Neural progenitor cell (in vitro differentiated cells): ENCODE measurements at regions not wholly inside any gene's neighbourhood (a gene's known extent, or its start where the extent isn't known, plus 50 kb on each side); places are given as distances from the start of the nearest gene placed in this dataset.

ENCODE experiments used
- DNase-seq: peaks from one replicate; pipeline ENCODE4 v3.0.0-alpha.2; 2016; ENCODE audit warnings: low spot score
- H2AFZ ChIP-seq: fragments of 200-600 bp; sonication (generic); replicated peaks from 2 replicates; pipeline ENCODE4 v1.6.1; 2016; ENCODE audit warnings: antibody characterized with exemption
- H3F3A ChIP-seq: fragments of 200-600 bp; sonication (generic); 2 replicates; pipeline ENCODE4 v1.6.1; 2016; ENCODE audit warnings: antibody characterized with exemption, low read depth
- H3K27ac ChIP-seq: fragments of 200-600 bp; sonication (generic); 2 replicates; pipeline ENCODE4 v1.5.1; 2016; ENCODE audit warnings: mild to moderate bottlenecking
- H3K27me3 ChIP-seq: fragments of 200-600 bp; sonication (generic); 2 replicates; pipeline ENCODE4 v1.6.1; 2016; ENCODE audit warnings: mild to moderate bottlenecking, moderate library complexity
- H3K36me3 ChIP-seq: fragments of 200-600 bp; sonication (generic); 2 replicates; pipeline ENCODE4 v1.5.1; 2016
- H3K4me1 ChIP-seq: fragments of 200-600 bp; sonication (generic); 2 replicates; pipeline ENCODE4 v1.6.1; 2016; ENCODE audit warnings: mixed run types
- H3K4me2 ChIP-seq: fragments of 200-600 bp; sonication (generic); 2 replicates; pipeline ENCODE4 v1.6.1; 2016
- H3K4me3 ChIP-seq: fragments of 200-600 bp; sonication (generic); 2 replicates; pipeline ENCODE4 v1.5.1; 2016
- H3K79me2 ChIP-seq: fragments of 200-600 bp; sonication (generic); 2 replicates; pipeline ENCODE4 v1.6.1; 2016; ENCODE audit warnings: low read depth
- H3K9ac ChIP-seq: fragments of 200-600 bp; sonication (generic); 2 replicates; pipeline ENCODE4 v1.6.1; 2016
- H3K9me3 ChIP-seq: fragments of 200-600 bp; sonication (generic); 2 replicates; pipeline ENCODE4 v1.5.1; 2016; ENCODE audit warnings: low read depth
- H4K20me1 ChIP-seq: fragments of 200-600 bp; sonication (generic); 2 replicates; pipeline ENCODE4 v1.6.1; 2016; ENCODE audit warnings: low read depth
- H3K27ac Mint-ChIP-seq: 3 replicates; pipeline ENCODE4 v1.8.0; 2021; ENCODE audit warnings: mixed read lengths
- H3K27me3 Mint-ChIP-seq: 2 replicates; pipeline ENCODE4 v1.8.0; 2022; ENCODE audit warnings: low read depth, mild to moderate bottlenecking, inconsistent platforms, moderate library complexity, mixed read lengths; ENCODE audit not compliant: insufficient read depth
- H3K36me3 Mint-ChIP-seq: 3 replicates; pipeline ENCODE4 v1.8.0; 2021; ENCODE audit warnings: mixed read lengths
- H3K4me1 Mint-ChIP-seq: 3 replicates; pipeline ENCODE4 v1.8.0; 2021; ENCODE audit warnings: mixed read lengths
- H3K4me3 Mint-ChIP-seq: 3 replicates; pipeline ENCODE4 v1.8.0; 2021; ENCODE audit warnings: mild to moderate bottlenecking, moderate library complexity, mixed read lengths
- H3K9me3 Mint-ChIP-seq: 3 replicates; pipeline ENCODE4 v1.8.0; 2020; ENCODE audit warnings: mixed read lengths
- EZH2 ChIP-seq: fragments of 200-600 bp; sonication (generic); IDR thresholded peaks from 2 replicates; pipeline ENCODE4 v1.6.1; 2017; ENCODE audit warnings: antibody characterized with exemption, mild to moderate bottlenecking, moderate library complexity
- EZH2phosphoT487 ChIP-seq: fragments of 200-600 bp; sonication (generic); IDR thresholded peaks from 2 replicates; pipeline ENCODE4 v1.6.1; 2017; ENCODE audit warnings: antibody characterized with exemption
- TF ChIP-seq, protein P1 (sequence below): fragments of 200-600 bp; sonication (generic); IDR thresholded peaks from 2 replicates; pipeline ENCODE4 v1.5.1; 2017; ENCODE audit warnings: antibody characterized with exemption, mild to moderate bottlenecking

DNA sequence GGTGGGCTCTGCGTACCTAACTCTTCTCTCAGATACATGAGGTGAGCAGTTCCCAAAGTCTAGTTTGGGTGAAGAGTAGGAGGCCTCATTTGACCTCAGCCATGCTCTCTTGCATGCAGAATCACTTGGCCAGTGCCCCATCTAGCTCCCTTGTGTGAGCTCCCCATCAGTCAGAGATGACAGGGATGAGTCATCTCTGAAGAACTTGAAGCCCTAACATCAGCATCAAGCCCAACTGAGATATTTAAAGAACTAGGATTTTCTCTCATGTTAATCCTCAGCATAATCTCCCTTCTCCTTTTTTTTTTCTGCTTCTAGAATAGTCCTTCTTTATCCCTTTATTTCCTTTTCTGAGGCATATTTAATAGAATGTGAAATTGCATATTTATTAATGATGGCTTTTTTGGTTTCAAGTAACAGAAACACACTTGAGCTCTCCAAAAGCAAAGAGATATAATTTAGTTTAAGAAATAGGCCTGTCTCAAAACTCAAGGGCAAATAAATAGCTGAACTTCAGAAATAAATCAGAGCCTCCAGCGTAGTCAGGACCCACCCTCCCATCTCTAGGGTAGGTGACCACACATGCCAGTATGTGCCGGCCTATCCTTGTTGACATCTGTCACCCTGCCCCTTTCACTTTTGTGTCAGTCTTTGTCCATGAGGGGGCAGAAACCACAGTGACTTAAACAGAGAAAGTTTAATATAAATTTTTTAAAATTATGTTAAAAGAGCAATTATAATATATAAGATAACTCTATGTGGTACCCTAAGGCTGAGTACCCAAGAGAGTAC, 112.3 kb downstream of the TSEN15 start:
- no peaks in the 10 kb centered on the region for H3K36me3 ChIP-seq
- Mint-ChIP-seq H3K36me3 (peaks cover 2% of the 10 kb centered on the region), H3K27ac (no peak overlapping the region), H3K9me3 (peaks cover 4% of the 10 kb centered on the region), H3K4me1 (no peaks in the 10 kb centered on the region), H3K4me3 (no peak overlapping the region), H3K27me3 (peaks cover 2% of the 10 kb centered on the region)
- no peaks in the 10 kb centered on the region for H3K79me2 ChIP-seq
- no peaks in the 10 kb centered on the region for H3K27me3 ChIP-seq
- H2AFZ ChIP-seq, result no peak overlapping the region
- H3K9me3 ChIP-seq, result no peaks in the 10 kb centered on the region
- no peaks in the 10 kb centered on the region for H3F3A ChIP-seq
- no peak overlapping the region for H3K4me3 ChIP-seq
- H3K27ac ChIP-seq, result no peak overlapping the region
- DNase-seq, result no peak
- no peak overlapping the region for H3K4me2 ChIP-seq
- H3K9ac ChIP-seq, result no peak overlapping the region
- TF ChIP-seq EZH2 (no peak), EZH2phosphoT487 (no peak)
- TF ChIP-seq, protein P1, sequence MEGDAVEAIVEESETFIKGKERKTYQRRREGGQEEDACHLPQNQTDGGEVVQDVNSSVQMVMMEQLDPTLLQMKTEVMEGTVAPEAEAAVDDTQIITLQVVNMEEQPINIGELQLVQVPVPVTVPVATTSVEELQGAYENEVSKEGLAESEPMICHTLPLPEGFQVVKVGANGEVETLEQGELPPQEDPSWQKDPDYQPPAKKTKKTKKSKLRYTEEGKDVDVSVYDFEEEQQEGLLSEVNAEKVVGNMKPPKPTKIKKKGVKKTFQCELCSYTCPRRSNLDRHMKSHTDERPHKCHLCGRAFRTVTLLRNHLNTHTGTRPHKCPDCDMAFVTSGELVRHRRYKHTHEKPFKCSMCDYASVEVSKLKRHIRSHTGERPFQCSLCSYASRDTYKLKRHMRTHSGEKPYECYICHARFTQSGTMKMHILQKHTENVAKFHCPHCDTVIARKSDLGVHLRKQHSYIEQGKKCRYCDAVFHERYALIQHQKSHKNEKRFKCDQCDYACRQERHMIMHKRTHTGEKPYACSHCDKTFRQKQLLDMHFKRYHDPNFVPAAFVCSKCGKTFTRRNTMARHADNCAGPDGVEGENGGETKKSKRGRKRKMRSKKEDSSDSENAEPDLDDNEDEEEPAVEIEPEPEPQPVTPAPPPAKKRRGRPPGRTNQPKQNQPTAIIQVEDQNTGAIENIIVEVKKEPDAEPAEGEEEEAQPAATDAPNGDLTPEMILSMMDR, result no peak
- H3K4me1 ChIP-seq, result no peaks in the 10 kb centered on the region
- no peaks in the 10 kb centered on the region for H4K20me1 ChIP-seq

DNA sequence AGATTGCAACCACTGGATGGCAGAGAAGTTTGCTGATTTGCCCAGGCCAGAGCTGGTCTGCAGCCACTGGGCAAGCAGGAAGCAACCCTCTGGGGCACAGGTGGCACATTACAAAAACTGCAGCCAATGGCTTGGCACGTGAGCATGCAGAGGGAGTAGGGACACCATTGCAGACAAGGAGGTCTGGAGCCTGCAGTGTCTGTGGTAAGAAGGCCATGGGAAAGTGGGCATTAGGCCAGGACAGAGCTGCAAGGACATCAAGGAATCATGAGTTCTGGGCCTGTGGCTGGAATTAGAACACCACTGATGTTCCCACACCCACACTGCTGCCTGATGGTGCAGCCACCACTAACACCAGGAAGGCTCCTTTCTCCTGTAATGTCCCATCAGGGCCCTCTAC, 113.0 kb downstream of the TSEN15 start:
- Mint-ChIP-seq H3K27me3 (peaks cover 2% of the 10 kb centered on the region), H3K27ac (no peak overlapping the region), H3K36me3 (peaks cover 2% of the 10 kb centered on the region), H3K4me1 (no peaks in the 10 kb centered on the region), H3K4me3 (no peak overlapping the region), H3K9me3 (peaks cover 4% of the 10 kb centered on the region)
- Histone ChIP-seq H3K4me2 (no peak overlapping the region), H3K9ac (no peak overlapping the region), H3K27me3 (no peaks in the 10 kb centered on the region), H3K4me3 (no peak overlapping the region), H3K9me3 (no peaks in the 10 kb centered on the region), H3K4me1 (no peaks in the 10 kb centered on the region), H3K27ac (no peak overlapping the region), H3F3A (no peaks in the 10 kb centered on the region), H3K36me3 (no peaks in the 10 kb centered on the region), H4K20me1 (no peaks in the 10 kb centered on the region), H2AFZ (no peak overlapping the region), H3K79me2 (no peaks in the 10 kb centered on the region)
- TF ChIP-seq, protein P1, result no peak
- TF ChIP-seq EZH2phosphoT487 (no peak), EZH2 (no peak)
- no peak for DNase-seq

DNA sequence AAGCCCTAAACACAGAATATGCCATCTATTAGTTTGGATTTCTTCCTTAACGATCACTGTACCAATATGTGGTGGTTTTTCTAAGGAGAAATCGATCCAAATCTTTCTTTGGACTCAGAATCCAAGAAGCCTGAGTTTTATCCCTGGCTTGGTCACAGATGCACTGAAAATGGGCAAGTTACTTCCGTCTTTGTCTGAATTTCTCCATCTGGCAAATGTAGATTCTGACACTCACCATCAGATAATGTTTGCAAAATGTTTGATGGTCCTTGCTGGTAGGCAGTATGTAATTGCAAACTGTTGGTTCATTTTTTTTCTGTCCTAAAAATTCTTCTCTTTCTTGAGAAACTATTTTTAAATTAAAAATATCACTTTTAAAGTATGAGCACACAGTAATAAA, 115.0 kb downstream of the TSEN15 start:
- Mint-ChIP-seq H3K9me3 (peaks cover 4% of the 10 kb centered on the region), H3K36me3 (peaks cover 2% of the 10 kb centered on the region), H3K4me1 (no peaks in the 10 kb centered on the region), H3K27ac (no peak overlapping the region), H3K4me3 (no peak overlapping the region), H3K27me3 (peaks cover 2% of the 10 kb centered on the region)
- H3K4me3 ChIP-seq, result no peak overlapping the region
- no peaks in the 10 kb centered on the region for H3K4me1 ChIP-seq
- H3K79me2 ChIP-seq, result no peaks in the 10 kb centered on the region
- H3K27me3 ChIP-seq, result no peaks in the 10 kb centered on the region
- H3K9ac ChIP-seq, result no peak overlapping the region
- DNase-seq, result no peak
- no peaks in the 10 kb centered on the region for H3K36me3 ChIP-seq
- H3K4me2 ChIP-seq, result no peak overlapping the region
- no peak overlapping the region for H2AFZ ChIP-seq
- H4K20me1 ChIP-seq, result no peaks in the 10 kb centered on the region
- no peak overlapping the region for H3K27ac ChIP-seq
- no peaks in the 10 kb centered on the region for H3F3A ChIP-seq
- H3K9me3 ChIP-seq, result no peaks in the 10 kb centered on the region
- TF ChIP-seq EZH2phosphoT487 (no peak), EZH2 (no peak)
- TF ChIP-seq, protein P1, result no peak
